ENCODE measurements at regions not wholly inside any gene's neighbourhood (a gene's known extent, or its start where the extent isn't known, plus 50 kb on each side); places are given as distances from the start of the nearest gene placed in this dataset.

- DNase-seq (ENCODE audit: low read depth, low spot score): no peak
Observed at GRCh38 chr3:22886439-22887068, 316.6 kb upstream of the UBE2E2 start.

GRCh38 chr3:22887664-22888291 lies 315.3 kb upstream of the UBE2E2 start:
- DNase-seq (ENCODE audit: low read depth, low spot score): no peak

GRCh38 chr3:22893101-22893500 lies 310.0 kb upstream of the UBE2E2 start:
- no peak for DNase-seq (ENCODE audit: low read depth, low spot score)

DNA sequence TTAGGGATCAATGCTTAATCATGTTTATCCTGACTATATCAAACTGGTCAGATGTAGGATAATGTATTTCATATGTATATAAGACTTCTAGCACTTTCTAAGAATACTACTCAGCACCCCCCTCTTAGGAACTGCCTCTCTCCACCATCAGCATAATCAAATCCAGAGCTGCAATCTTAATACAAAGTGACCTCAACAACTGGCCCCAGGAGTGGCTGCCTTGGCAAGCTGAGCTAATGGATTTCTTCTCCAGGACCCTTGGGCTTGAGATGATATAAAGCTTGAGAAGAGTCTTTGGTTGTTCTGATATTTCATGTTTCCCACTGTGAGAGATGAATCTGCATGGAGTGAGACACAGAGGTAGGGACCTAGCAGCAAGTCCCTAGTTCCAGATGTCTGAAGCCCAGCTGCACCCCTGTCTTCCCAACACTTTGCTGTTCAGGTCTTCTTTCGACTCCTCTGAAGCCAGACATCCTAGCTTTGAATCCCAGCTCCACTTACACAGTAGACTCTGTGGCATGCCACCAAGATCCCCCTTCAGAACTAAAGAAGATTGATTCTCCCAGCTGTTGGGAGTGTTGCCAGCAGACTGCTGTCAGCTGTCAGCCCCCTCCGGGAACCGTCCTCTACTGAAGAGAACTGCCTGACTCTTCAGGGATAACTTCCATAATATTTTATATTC lies 309.3 kb upstream of the UBE2E2 start:
- DNase-seq (ENCODE audit: low read depth, low spot score): no peak

GRCh38 chr3:22894865-22895264 lies 308.3 kb upstream of the UBE2E2 start:
- DNase-seq (ENCODE audit: low read depth, low spot score): no peak

- DNase-seq (ENCODE audit: low read depth, low spot score): no peak
Observed at GRCh38 chr3:22895671-22896070, 307.5 kb upstream of the UBE2E2 start.

DNA sequence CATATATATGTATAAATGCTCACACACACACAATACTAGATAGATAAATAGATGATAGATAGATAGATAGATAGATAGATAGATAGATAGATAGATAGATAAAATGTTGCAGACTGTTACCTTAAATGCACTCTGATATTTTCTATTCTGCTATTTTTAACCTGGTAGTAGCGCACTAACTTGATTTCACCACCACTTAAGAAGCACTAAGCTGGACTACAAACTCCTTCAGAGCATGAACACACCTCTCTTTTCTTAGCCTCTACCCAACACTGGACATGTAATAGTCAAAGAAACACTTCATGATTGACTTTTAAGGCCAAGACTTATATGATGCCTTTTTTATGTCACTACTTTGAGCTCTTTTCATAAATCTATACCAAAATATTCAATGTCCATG lies 304.6 kb upstream of the UBE2E2 start:
- DNase-seq (ENCODE audit: low read depth, low spot score): no peak

GRCh38 chr3:22899441-22899840 lies 303.7 kb upstream of the UBE2E2 start:
- DNase-seq (ENCODE audit: low read depth, low spot score): no peak

- no peak for DNase-seq (ENCODE audit: low read depth, low spot score)
Observed at GRCh38 chr3:22900296-22900695, 302.8 kb upstream of the UBE2E2 start.

- no peak for DNase-seq (ENCODE audit: low read depth, low spot score)
Observed at GRCh38 chr3:22901684-22902083, 301.4 kb upstream of the UBE2E2 start.

GRCh38 chr3:22907161-22907780 lies 295.9 kb upstream of the UBE2E2 start:
- no peak for DNase-seq (ENCODE audit: low read depth, low spot score)

DNA sequence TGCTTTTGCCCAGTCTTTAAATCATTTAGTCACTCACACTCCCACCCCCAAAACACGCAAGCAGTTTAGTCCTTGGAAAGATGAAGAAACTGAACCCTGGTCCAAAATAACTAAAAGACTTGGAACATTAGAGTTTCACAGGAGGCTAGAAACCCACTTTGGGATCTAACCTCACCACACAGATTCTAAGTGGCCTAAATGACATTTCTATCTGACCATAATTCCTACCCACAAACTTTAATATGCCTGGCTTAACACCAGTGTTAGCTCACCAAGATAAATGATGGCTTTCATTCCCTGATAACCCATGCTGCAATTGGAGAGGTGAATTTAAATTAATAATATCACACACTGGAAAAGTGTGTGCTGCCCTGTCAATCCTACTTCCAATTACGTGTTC lies 295.3 kb upstream of the UBE2E2 start:
- DNase-seq (ENCODE audit: low read depth, low spot score): no peak

GRCh38 chr3:22908989-22909507 lies 294.1 kb upstream of the UBE2E2 start:
- DNase-seq (ENCODE audit: low read depth, low spot score): no peak

DNA sequence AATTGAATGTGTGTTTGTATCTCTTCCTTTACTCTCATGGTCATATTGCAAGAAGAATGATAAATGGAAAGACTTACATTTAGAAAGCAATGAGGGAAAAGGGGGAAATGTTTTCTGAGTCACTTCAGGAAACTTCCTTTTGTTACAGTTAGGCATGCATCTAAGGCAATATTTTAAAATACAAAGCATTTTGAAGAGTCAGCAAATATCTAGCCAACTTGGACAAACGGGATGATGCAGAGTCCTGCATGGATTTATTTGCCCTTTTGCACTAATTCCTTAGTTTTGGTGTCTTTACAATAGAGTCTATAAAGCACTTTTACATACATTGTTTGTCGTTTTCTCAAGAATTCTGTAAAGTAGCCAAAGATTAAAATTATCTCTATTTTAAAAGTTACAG lies 286.2 kb upstream of the UBE2E2 start:
- DNase-seq (ENCODE audit: low read depth, low spot score): no peak

DNA sequence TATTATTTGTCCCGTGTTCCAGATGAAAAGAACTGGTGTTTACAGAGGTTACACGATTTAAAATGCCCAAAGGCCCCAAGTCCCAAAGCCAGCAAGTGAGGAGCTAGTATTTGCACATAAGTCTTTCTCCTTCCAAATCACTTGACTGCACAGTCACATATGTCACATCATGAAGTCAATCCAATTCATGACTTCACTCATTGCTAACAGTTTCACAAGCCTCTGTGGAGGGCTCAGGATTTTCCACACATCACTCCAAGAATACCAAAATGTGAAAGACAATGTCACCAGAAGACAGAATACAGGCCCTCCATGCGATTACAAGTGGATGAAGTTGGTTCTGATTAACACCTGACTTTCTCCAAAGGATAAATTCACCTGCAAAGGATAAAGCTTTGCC lies 283.1 kb upstream of the UBE2E2 start:
- DNase-seq (ENCODE audit: low read depth, low spot score): no peak

DNA sequence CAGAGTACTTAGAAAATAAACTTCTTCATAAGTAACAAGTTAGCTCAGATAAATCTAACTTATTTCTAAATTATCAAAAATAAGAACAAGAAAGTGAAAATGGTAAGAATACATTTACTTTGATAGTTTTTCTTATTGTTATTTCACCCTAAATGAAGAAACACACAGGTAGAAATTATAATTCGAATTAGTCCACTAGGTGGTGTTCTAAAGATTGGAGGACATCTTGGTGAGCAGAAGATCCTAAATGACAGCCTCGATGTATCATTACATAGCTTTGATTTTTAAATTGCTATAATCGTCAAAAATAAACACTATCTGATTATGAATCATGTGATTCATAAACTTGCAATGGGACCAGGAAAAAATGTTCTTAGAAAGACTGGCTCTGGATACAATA lies 280.8 kb upstream of the UBE2E2 start:
- no peak for DNase-seq (ENCODE audit: low read depth, low spot score)

DNA sequence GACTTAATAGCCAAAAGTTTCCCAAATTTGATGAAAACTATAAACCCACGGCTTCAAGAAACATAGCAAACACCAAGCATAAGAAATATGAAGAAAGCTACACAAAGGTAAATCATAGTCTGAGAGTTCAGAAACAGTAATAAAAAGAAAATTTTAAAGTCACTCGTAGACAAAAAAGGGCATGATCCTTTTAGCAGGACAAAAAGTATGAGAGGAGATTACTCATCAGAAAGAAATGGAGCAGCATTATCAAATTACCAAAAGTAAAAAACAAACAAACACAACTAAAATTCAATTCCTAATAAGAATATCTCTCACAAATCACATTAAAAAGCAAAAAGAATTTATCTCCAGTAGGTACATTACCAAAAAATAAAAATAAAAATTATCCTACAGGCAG lies 279.4 kb upstream of the UBE2E2 start:
- no peak for DNase-seq (ENCODE audit: low read depth, low spot score)

GRCh38 chr3:22928216-22929110 lies 274.7 kb upstream of the UBE2E2 start:
- DNase-seq (ENCODE audit: low read depth, low spot score): no peak

- DNase-seq (ENCODE audit: low read depth, low spot score): no peak
Observed at GRCh38 chr3:22933051-22933840, 269.9 kb upstream of the UBE2E2 start.

DNA sequence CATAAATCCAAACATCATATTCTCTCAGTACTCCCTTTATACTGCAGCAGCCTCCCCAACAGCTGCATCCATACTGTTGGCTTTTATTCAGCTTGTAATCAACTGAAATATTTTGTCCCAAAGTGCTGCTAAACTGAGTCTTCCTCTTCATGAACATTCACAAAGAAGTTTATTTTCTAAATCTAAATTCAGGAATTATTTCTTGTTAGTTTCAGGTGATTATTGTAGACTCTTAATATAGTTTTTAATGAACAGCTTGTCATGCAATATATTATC lies 269.3 kb upstream of the UBE2E2 start:
- DNase-seq (ENCODE audit: low read depth, low spot score): no peak

DNA sequence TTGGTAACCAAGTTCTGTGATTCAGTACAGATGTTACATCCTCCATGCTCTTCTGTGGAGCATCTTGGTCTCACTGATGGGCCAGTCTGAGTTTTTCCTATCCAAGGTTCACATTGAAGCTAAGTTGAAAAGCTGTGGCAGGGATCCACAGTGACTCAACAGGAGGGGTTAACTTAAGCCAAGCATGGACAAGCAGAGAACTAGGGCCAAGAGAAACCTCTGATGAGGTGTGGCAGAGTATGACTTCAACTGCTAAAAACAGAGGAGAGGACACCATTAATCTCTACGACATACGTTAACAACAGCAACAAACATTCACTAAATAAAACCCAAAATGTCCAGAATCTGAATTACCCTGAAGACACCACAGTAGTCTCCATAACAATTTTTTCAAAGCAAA lies 268.1 kb upstream of the UBE2E2 start:
- no peak for DNase-seq (ENCODE audit: low read depth, low spot score)

Measured in brain pericyte (primary cell).